Esophagus muscularis mucosa (tissue), 4 donors: ENCODE measurements at regions not wholly inside any gene's neighbourhood (a gene's known extent, or its start where the extent isn't known, plus 50 kb on each side); places are given as distances from the start of the nearest gene placed in this dataset.

Experiments used
- CTCF ChIP-seq, 3 experiments: fragments of 200-600 bp in 2 of 3; fragments of 450-650 bp in 1 of 3; sonication (generic) in 2 of 3; IDR thresholded peaks; one replicate each; pipeline ENCODE4 v1.5.1; 2017 to 2019; ENCODE audit warnings: antibody characterized with exemption in 3 of 3, mild to moderate bottlenecking in 2 of 3, moderate library complexity in 1 of 3
- EP300 ChIP-seq: sonication (generic); formaldehyde crosslinking; IDR thresholded peaks from one replicate; pipeline ENCODE4 v1.6.1; 2017; ENCODE audit warnings: antibody characterized with exemption
- POLR2A ChIP-seq: fragments of 450-650 bp; IDR thresholded peaks from one replicate; pipeline ENCODE4 v1.6.1; 2017; ENCODE audit warnings: antibody characterized with exemption, moderate library complexity, mild to moderate bottlenecking, low read depth
- POLR2AphosphoS5 ChIP-seq, 2 donors: sonication (generic); formaldehyde crosslinking; IDR thresholded peaks; one replicate each; pipeline ENCODE4 v1.6.1; 2017; ENCODE audit warnings: antibody characterized with exemption in 2 of 2

- TF ChIP-seq CTCF (IDR thresholded peaks at IDR 0.05), result no peak
- TF ChIP-seq POLR2A, result no peak
- no peak for TF ChIP-seq EP300
- TF ChIP-seq POLR2AphosphoS5 (IDR thresholded peaks at IDR 0.05), result no peak
These were observed 158.6 kb upstream of the MLN start for GRCh38 chr6:33962246-33963027.
